GM23338 (cell line): ENCODE measurements at regions not wholly inside any gene's neighbourhood (a gene's known extent, or its start where the extent isn't known, plus 50 kb on each side); places are given as distances from the start of the nearest gene placed in this dataset.

Source experiments
- ATAC-seq: fragments of 200-7000 bp; cut with Tn5 transposase; 3 replicates; pipeline ENCODE4 v1.9.1; 2020
- DNase-seq: peaks from one replicate; pipeline ENCODE4 v3.0.0-alpha.2; 2015; ENCODE audit warnings: low spot score
- H2AFZ ChIP-seq: fragments of 200-600 bp; sonication (generic); 2 replicates; pipeline ENCODE4 v1.8.0; 2016; ENCODE audit warnings: antibody characterized with exemption, mild to moderate bottlenecking, moderate library complexity
- H3F3A ChIP-seq: fragments of 200-600 bp; sonication (generic); replicated peaks from 2 replicates; pipeline ENCODE4 v1.8.0; 2017; ENCODE audit warnings: antibody characterized with exemption, mixed run types, low read depth
- H3K27ac ChIP-seq: fragments of 200-600 bp; sonication (generic); 2 replicates; pipeline ENCODE4 v1.6.1; 2016; ENCODE audit warnings: low read depth
- H3K27me3 ChIP-seq: fragments of 200-600 bp; sonication (generic); 2 replicates; pipeline ENCODE4 v1.8.0; 2016; ENCODE audit warnings: mild to moderate bottlenecking, mixed run types, moderate library complexity; ENCODE audit not compliant: insufficient read depth
- H3K36me3 ChIP-seq: fragments of 200-600 bp; sonication (generic); 2 replicates; pipeline ENCODE4 v1.8.0; 2016; ENCODE audit warnings: mild to moderate bottlenecking; ENCODE audit not compliant: insufficient read depth
- H3K4me1 ChIP-seq: fragments of 200-600 bp; sonication (generic); 2 replicates; pipeline ENCODE4 v1.8.0; 2016; ENCODE audit warnings: mild to moderate bottlenecking, moderate library complexity; ENCODE audit not compliant: insufficient read depth
- H3K4me2 ChIP-seq: fragments of 200-600 bp; sonication (generic); 2 replicates; pipeline ENCODE4 v1.7.1; 2017; ENCODE audit warnings: mixed run types
- H3K4me3 ChIP-seq: fragments of 200-600 bp; sonication (generic); 2 replicates; pipeline ENCODE4 v1.6.1; 2016; ENCODE audit warnings: mixed run types
- H3K79me2 ChIP-seq: fragments of 200-600 bp; sonication (generic); replicated peaks from 2 replicates; pipeline ENCODE4 v1.8.0; 2017; ENCODE audit warnings: mild to moderate bottlenecking; ENCODE audit not compliant: insufficient read depth
- H3K9me2 ChIP-seq: fragments of 200-600 bp; sonication (generic); 2 replicates; pipeline ENCODE4 v1.8.0; 2017; ENCODE audit not compliant: insufficient read depth
- H4K20me1 ChIP-seq: fragments of 200-600 bp; sonication (generic); replicated peaks from 2 replicates; pipeline ENCODE4 v1.8.0; 2017; ENCODE audit warnings: mild to moderate bottlenecking; ENCODE audit not compliant: insufficient read depth
- H3K27ac Mint-ChIP-seq: 2 replicates; pipeline ENCODE4 v1.8.0; 2020; ENCODE audit warnings: inconsistent platforms, mild to moderate bottlenecking, moderate library complexity, mixed read lengths
- H3K27me3 Mint-ChIP-seq: 3 replicates; pipeline ENCODE4 v1.8.0; 2022; ENCODE audit warnings: low read depth, mild to moderate bottlenecking, moderate library complexity, mixed read lengths, inconsistent platforms; ENCODE audit not compliant: insufficient read depth, poor library complexity
- H3K36me3 Mint-ChIP-seq: 3 replicates; pipeline ENCODE4 v1.8.0; 2021; ENCODE audit warnings: low read depth, mild to moderate bottlenecking, inconsistent platforms, moderate library complexity, mixed read lengths
- H3K4me1 Mint-ChIP-seq: 3 replicates; pipeline ENCODE4 v1.8.0; 2020; ENCODE audit warnings: mild to moderate bottlenecking, inconsistent platforms, mixed read lengths
- H3K4me3 Mint-ChIP-seq: 3 replicates; pipeline ENCODE4 v1.8.0; 2021; ENCODE audit warnings: moderate library complexity, mild to moderate bottlenecking, inconsistent platforms, mixed read lengths
- H3K9me3 Mint-ChIP-seq: 3 replicates; pipeline ENCODE4 v1.8.0; 2020; ENCODE audit warnings: moderate library complexity, mild to moderate bottlenecking, inconsistent platforms, mixed read lengths
- CREB1 ChIP-seq: fragments of 250-450 bp; sonication (Bioruptor Pico); IDR thresholded peaks from 2 replicates; pipeline ENCODE4 v1.5.0; 2020; ENCODE audit warnings: low read depth, mild to moderate bottlenecking, moderate library complexity
- EZH2phosphoT487 ChIP-seq: fragments of 200-600 bp; sonication (generic); IDR thresholded peaks from one replicate; pipeline ENCODE4 v1.8.1; 2018; ENCODE audit warnings: antibody characterized with exemption; ENCODE audit not compliant: unreplicated experiment
- JUNB ChIP-seq: IDR thresholded peaks from one replicate; pipeline ENCODE4 v1.6.1; 2016; ENCODE audit warnings: antibody characterized with exemption; ENCODE audit not compliant: unreplicated experiment
- NANOG ChIP-seq: IDR thresholded peaks from 2 replicates; pipeline ENCODE4 v1.6.1; 2016; ENCODE audit warnings: antibody characterized with exemption, borderline replicate concordance
- POLR2AphosphoS5 ChIP-seq: IDR thresholded peaks from 2 replicates; pipeline ENCODE4 v1.6.1; 2016; ENCODE audit warnings: antibody characterized with exemption, low read depth
- REST ChIP-seq: IDR thresholded peaks from one replicate; pipeline ENCODE4 v1.6.1; 2018; ENCODE audit warnings: antibody characterized with exemption; ENCODE audit not compliant: unreplicated experiment
- STAT1 ChIP-seq: IDR thresholded peaks from one replicate; pipeline ENCODE4 v1.6.1; 2016; ENCODE audit warnings: antibody characterized with exemption; ENCODE audit not compliant: unreplicated experiment
- TF ChIP-seq, protein P1 (sequence below): fragments of 250-450 bp; sonication (Bioruptor Pico); IDR thresholded peaks from 2 replicates; pipeline ENCODE4 v1.5.0; 2020; ENCODE audit warnings: mild to moderate bottlenecking, moderate library complexity

- Histone ChIP-seq H3K79me2 (no peaks in the 10 kb centered on the region), H3K4me3 (no peak overlapping the region), H3K36me3 (no peaks in the 10 kb centered on the region), H3K4me1 (peaks cover 6% of the 10 kb centered on the region), H3F3A (no peaks in the 10 kb centered on the region), H3K27ac (no peak overlapping the region), H3K9me2 (no peaks in the 10 kb centered on the region; the same call in none of the 2 replicates), H2AFZ (no peak overlapping the region), H3K4me2 (no peak overlapping the region), H3K27me3 (no peaks in the 10 kb centered on the region), H4K20me1 (no peaks in the 10 kb centered on the region)
- Mint-ChIP-seq H3K27ac (no peak overlapping the region), H3K4me1 (peaks cover 26% of the 10 kb centered on the region), H3K36me3 (no peaks in the 10 kb centered on the region), H3K9me3 (no peaks in the 10 kb centered on the region), H3K27me3 (peaks cover 4% of the 10 kb centered on the region), H3K4me3 (no peak overlapping the region)
- ATAC-seq, result no peak
- no peak for DNase-seq
- TF ChIP-seq REST (no peak), JUNB (no peak), POLR2AphosphoS5 (no peak), EZH2phosphoT487 (no peak), NANOG (no peak), CREB1 (CRISPR knock-in tag) (no peak), STAT1 (no peak)
- TF ChIP-seq, protein P1, sequence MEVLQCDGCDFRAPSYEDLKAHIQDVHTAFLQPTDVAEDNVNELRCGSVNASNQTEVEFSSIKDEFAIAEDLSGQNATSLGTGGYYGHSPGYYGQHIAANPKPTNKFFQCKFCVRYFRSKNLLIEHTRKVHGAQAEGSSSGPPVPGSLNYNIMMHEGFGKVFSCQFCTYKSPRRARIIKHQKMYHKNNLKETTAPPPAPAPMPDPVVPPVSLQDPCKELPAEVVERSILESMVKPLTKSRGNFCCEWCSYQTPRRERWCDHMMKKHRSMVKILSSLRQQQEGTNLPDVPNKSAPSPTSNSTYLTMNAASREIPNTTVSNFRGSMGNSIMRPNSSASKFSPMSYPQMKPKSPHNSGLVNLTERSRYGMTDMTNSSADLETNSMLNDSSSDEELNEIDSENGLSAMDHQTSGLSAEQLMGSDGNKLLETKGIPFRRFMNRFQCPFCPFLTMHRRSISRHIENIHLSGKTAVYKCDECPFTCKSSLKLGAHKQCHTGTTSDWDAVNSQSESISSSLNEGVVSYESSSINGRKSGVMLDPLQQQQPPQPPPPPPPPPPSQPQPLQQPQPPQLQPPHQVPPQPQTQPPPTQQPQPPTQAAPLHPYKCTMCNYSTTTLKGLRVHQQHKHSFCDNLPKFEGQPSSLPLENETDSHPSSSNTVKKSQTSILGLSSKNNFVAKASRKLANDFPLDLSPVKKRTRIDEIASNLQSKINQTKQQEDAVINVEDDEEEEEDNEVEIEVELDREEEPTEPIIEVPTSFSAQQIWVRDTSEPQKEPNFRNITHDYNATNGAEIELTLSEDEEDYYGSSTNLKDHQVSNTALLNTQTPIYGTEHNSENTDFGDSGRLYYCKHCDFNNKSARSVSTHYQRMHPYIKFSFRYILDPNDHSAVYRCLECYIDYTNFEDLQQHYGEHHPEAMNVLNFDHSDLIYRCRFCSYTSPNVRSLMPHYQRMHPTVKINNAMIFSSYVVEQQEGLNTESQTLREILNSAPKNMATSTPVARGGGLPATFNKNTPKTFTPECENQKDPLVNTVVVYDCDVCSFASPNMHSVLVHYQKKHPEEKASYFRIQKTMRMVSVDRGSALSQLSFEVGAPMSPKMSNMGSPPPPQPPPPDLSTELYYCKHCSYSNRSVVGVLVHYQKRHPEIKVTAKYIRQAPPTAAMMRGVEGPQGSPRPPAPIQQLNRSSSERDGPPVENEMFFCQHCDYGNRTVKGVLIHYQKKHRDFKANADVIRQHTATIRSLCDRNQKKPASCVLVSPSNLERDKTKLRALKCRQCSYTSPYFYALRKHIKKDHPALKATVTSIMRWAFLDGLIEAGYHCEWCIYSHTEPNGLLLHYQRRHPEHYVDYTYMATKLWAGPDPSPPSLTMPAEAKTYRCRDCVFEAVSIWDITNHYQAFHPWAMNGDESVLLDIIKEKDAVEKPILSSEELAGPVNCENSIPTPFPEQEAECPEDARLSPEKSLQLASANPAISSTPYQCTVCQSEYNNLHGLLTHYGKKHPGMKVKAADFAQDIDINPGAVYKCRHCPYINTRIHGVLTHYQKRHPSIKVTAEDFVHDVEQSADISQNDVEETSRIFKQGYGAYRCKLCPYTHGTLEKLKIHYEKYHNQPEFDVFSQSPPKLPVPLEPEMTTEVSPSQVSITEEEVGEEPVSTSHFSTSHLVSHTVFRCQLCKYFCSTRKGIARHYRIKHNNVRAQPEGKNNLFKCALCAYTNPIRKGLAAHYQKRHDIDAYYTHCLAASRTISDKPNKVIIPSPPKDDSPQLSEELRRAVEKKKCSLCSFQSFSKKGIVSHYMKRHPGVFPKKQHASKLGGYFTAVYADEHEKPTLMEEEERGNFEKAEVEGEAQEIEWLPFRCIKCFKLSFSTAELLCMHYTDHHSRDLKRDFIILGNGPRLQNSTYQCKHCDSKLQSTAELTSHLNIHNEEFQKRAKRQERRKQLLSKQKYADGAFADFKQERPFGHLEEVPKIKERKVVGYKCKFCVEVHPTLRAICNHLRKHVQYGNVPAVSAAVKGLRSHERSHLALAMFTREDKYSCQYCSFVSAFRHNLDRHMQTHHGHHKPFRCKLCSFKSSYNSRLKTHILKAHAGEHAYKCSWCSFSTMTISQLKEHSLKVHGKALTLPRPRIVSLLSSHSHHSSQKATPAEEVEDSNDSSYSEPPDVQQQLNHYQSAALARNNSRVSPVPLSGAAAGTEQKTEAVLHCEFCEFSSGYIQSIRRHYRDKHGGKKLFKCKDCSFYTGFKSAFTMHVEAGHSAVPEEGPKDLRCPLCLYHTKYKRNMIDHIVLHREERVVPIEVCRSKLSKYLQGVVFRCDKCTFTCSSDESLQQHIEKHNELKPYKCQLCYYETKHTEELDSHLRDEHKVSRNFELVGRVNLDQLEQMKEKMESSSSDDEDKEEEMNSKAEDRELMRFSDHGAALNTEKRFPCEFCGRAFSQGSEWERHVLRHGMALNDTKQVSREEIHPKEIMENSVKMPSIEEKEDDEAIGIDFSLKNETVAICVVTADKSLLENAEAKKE (CRISPR knock-in tag), result no peak
These were observed 189.8 kb downstream of the FOXA2 start for GRCh38 chr20:22394583-22394982.
